MG63 (cell line): ENCODE measurements at regions not wholly inside any gene's neighbourhood (a gene's known extent, or its start where the extent isn't known, plus 50 kb on each side); places are given as distances from the start of the nearest gene placed in this dataset.

Source experiments
- DNase-seq: peaks from one replicate; pipeline ENCODE4 v3.0.0-alpha.2; 2020
- H3K27me3 ChIP-seq: fragments of 250-450 bp; sonication (Bioruptor Pico); 2 replicates; pipeline ENCODE4 v1.5.1; 2020; ENCODE audit warnings: mild to moderate bottlenecking, moderate library complexity
- H3K36me3 ChIP-seq: fragments of 250-450 bp; sonication (Bioruptor Pico); 2 replicates; pipeline ENCODE4 v1.5.1; 2020; ENCODE audit warnings: mild to moderate bottlenecking, moderate library complexity
- H3K4me3 ChIP-seq: fragments of 250-450 bp; sonication (Bioruptor Pico); 2 replicates; pipeline ENCODE4 v1.5.1; 2020; ENCODE audit warnings: mild to moderate bottlenecking, moderate library complexity
- H3K9me3 ChIP-seq: fragments of 250-450 bp; sonication (Bioruptor Pico); 2 replicates; pipeline ENCODE4 v1.5.1; 2020; ENCODE audit warnings: mild to moderate bottlenecking, moderate library complexity

DNA sequence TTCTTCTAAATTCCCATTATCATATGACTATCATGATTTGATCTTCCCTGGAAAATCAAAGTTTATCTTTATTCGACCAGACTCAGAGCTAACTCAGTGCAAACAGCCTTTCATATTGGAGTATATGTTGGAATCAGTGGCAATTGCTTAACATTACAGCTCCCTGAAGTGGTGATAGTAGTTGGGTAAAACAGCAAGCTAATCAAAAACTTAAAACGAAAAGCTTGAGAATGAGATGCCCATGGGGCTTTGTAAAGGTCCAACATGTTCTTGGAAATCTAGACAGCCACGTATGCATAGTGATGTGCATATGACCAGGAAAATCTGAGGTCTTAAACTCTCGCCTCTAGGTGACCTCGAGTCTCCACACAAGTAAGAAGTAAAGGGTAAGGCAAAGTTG is 437.6 kb downstream of the KIF16B start:
- Histone ChIP-seq H3K27me3 (no peaks in the 10 kb centered on the region), H3K36me3 (no peaks in the 10 kb centered on the region), H3K4me3 (no peak overlapping the region), H3K9me3 (no peaks in the 10 kb centered on the region)
- DNase-seq: no peak

GRCh38 chr20:16132036-16132798 is 441.0 kb downstream of the KIF16B start:
- no peaks in the 10 kb centered on the region for H3K36me3 ChIP-seq
- H3K9me3 ChIP-seq: no peaks in the 10 kb centered on the region
- DNase-seq: no peak
- H3K4me3 ChIP-seq: no peak overlapping the region
- H3K27me3 ChIP-seq: no peaks in the 10 kb centered on the region

DNA sequence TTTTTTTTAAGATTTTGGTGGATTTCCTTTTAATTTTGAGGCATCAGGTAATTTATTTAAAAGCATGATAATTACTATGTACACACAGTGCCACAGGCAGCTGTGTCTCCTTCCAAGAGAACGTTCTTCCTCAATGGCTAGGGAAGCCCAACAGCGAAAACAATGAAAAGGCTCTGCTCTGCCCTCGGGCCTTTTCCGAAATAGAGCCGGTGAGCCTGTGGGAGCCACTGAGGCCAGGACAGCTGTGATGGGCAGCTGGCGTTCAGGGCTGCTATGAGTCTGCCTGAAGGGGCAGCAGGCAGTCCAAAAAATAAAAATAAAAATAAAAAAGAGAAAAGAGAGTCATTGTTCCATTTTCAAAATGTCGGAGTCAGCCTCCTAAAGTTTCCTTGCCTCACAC is 443.8 kb downstream of the KIF16B start:
- H3K4me3 ChIP-seq: no peak overlapping the region
- no peaks in the 10 kb centered on the region for H3K9me3 ChIP-seq
- no peaks in the 10 kb centered on the region for H3K27me3 ChIP-seq
- H3K36me3 ChIP-seq: no peaks in the 10 kb centered on the region
- DNase-seq: no peak

- H3K27me3 ChIP-seq: no peaks in the 10 kb centered on the region
- no peaks in the 10 kb centered on the region for H3K36me3 ChIP-seq
- no peak for DNase-seq
- no peaks in the 10 kb centered on the region for H3K9me3 ChIP-seq
- no peak overlapping the region for H3K4me3 ChIP-seq
Measured at GRCh38 chr20:16128538-16129106, 444.6 kb downstream of the KIF16B start.

GRCh38 chr20:16125816-16126215 is 447.4 kb downstream of the KIF16B start:
- H3K27me3 ChIP-seq: no peaks in the 10 kb centered on the region
- H3K36me3 ChIP-seq: no peaks in the 10 kb centered on the region
- no peak overlapping the region for H3K4me3 ChIP-seq
- DNase-seq: peak; percentile 30
- no peaks in the 10 kb centered on the region for H3K9me3 ChIP-seq

DNA sequence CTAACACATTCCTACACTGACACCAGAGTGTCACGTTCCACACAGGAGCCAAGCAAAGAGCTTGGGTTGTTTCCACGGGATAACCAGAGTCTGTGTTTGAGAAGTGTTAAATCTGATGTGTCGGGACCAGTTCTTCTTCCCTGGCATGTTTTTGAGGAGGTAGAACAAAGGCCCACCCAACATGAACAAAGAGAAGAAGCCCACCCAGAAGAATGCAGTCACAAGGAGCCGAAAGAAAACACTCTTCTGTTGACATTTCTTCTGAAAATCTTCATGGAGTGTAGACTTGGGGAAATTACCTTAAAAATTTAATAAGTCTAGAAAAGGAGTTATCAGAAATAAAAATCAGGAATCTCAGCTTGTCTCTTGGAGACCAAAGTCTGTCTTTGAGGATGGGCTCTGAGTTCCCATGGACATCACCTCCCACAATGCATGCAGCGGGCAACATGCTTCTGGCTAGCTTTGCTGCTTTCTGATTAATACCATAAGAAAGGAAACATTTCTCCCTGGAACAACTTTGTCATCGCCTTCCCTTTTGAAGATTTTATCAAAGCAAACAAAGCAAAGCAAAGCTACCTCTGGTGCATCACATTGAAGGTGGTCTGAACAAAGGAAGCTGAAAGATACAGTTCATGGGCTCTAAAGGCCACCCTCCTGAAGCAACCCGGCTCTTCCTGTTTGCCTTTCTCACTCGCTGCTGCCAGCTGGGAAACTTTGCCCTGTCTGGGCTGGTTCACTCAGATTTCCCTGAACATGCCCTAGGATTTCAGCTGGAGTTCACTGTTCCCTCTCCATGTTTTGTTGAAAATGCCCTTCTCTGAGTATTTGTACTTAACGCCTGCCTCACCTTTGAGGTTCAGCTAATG is 448.1 kb downstream of the KIF16B start:
- Histone ChIP-seq H3K9me3 (no peaks in the 10 kb centered on the region), H3K4me3 (no peak overlapping the region)
- no peak for DNase-seq

DNA sequence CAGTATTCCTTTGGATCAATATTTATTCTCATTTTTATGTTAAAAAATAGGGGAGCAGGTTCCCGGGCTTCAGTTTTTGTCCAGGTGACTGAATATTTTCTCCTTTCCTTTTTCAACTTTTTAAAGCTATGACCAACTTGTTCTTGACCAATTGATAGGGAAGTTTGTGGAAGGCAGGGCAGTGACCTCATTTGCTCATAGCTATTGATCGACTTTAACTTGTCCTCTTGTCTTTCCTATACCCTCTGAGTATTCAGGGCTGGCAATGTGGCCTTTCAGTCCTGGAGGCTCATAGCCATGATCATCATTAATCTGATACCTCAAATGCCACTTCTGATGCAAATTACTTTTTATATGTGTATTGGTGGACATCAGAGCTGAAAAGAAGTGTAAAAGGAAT is 448.8 kb downstream of the KIF16B start:
- Histone ChIP-seq H3K36me3 (no peaks in the 10 kb centered on the region), H3K9me3 (no peaks in the 10 kb centered on the region), H3K4me3 (no peak overlapping the region), H3K27me3 (no peaks in the 10 kb centered on the region)
- no peak for DNase-seq

More for the DNA sequence above, 448.1 kb downstream of the KIF16B start:
- Histone ChIP-seq H3K36me3 (no peaks in the 10 kb centered on the region), H3K27me3 (no peaks in the 10 kb centered on the region)

GRCh38 chr20:16123623-16124022 is 449.6 kb downstream of the KIF16B start:
- no peaks in the 10 kb centered on the region for H3K27me3 ChIP-seq
- H3K4me3 ChIP-seq: no peak overlapping the region
- H3K36me3 ChIP-seq: no peaks in the 10 kb centered on the region
- no peak for DNase-seq
- H3K9me3 ChIP-seq: no peaks in the 10 kb centered on the region

DNA sequence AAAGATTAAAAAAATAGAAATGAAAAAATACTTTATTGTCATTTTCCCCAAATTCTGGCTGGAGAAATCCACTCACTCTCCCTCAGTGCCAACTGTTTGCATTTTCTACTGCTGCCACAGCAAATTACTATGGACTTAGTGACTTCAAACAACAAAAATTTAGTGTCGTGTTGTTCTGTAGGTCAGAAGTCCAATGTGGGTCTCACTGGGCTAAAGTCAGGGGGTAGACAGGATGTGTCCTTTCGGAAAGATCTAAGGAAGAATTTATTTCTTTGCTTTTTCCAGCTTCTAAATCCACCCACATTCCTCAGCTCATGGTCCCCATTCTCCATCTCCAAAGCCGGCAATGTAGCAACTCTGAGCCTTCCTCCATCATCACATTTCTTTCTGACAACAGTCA is 453.3 kb downstream of the KIF16B start:
- Histone ChIP-seq H3K27me3 (no peaks in the 10 kb centered on the region), H3K4me3 (no peak overlapping the region), H3K9me3 (no peaks in the 10 kb centered on the region), H3K36me3 (no peaks in the 10 kb centered on the region)
- no peak for DNase-seq

DNA sequence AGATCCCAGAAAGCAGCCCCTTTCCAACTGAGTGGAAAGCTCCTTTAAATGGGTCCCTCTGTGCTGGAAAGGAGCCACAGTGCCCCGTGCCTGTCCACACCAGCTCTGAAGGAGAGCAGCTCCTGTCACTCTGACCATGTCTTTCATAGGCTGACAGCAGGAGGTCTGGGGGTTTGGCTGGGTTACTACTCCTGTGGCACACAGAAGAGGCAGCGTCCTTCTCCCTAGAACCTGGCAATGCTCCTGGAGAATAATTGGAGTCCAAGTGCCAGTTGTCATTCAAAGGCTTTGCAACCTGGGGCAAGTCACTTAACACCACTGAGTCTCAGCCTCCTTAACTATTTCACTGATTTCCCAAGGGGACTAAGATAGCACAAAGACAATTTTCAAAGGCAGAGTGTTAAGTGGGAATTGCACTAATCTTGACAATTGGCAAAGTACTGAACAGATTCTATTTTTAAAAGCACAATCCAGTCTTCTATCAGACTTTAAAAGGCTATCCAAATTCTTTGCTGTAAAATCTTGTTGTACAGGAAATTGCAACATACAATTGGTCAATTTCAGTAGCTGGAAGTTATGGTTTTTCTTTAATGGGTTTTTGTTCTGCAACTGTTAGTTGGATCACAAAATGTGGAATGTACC is 457.2 kb downstream of the KIF16B start:
- H3K36me3 ChIP-seq: no peaks in the 10 kb centered on the region
- no peak overlapping the region for H3K4me3 ChIP-seq
- H3K9me3 ChIP-seq: no peaks in the 10 kb centered on the region
- DNase-seq: no peak
- no peaks in the 10 kb centered on the region for H3K27me3 ChIP-seq

- Histone ChIP-seq H3K27me3 (no peaks in the 10 kb centered on the region), H3K4me3 (no peak overlapping the region), H3K36me3 (no peaks in the 10 kb centered on the region)
Measured at GRCh38 chr20:16113736-16114135, 459.5 kb downstream of the KIF16B start.

DNA sequence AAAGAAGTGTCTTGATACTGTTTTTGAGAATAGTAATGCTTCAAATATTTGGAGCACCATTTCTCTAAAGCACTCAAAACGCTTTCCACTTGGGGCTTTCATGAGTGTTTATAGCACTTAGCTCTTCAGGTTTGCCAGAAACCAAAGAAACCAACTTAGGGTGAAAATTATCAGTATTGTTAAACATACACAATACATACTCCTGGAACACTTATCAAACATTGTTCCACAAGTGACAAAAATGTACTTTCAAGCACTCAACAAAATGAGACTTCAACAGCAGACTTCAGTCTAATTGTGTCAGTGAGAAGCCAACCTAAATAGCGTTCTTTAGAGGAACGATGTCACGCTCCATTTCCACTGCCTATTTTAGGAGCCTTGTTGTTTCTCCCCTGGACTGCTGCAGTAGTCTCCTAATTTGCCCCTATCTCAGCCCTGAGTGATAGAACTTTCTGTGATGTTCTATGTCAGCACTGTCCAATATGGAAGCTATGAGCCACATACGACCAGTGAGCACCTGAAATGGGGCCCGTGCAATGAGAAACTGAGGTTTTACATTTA is 461.3 kb downstream of the KIF16B start:
- H3K36me3 ChIP-seq: no peaks in the 10 kb centered on the region
- no peak for DNase-seq
- H3K4me3 ChIP-seq: no peak overlapping the region
- H3K27me3 ChIP-seq: no peaks in the 10 kb centered on the region
- no peaks in the 10 kb centered on the region for H3K9me3 ChIP-seq

More at GRCh38 chr20:16113736-16114135, 459.5 kb downstream of the KIF16B start:
- no peak for DNase-seq
- no peaks in the 10 kb centered on the region for H3K9me3 ChIP-seq

- Histone ChIP-seq H3K9me3 (no peaks in the 10 kb centered on the region), H3K4me3 (no peak overlapping the region), H3K27me3 (no peaks in the 10 kb centered on the region), H3K36me3 (no peaks in the 10 kb centered on the region)
- DNase-seq: no peak
Measured at GRCh38 chr20:16111172-16111832, 461.9 kb downstream of the KIF16B start.

GRCh38 chr20:16107172-16107870 is 465.9 kb downstream of the KIF16B start:
- Histone ChIP-seq H3K4me3 (no peak overlapping the region), H3K36me3 (no peaks in the 10 kb centered on the region), H3K27me3 (no peaks in the 10 kb centered on the region), H3K9me3 (no peaks in the 10 kb centered on the region)
- DNase-seq: no peak

DNA sequence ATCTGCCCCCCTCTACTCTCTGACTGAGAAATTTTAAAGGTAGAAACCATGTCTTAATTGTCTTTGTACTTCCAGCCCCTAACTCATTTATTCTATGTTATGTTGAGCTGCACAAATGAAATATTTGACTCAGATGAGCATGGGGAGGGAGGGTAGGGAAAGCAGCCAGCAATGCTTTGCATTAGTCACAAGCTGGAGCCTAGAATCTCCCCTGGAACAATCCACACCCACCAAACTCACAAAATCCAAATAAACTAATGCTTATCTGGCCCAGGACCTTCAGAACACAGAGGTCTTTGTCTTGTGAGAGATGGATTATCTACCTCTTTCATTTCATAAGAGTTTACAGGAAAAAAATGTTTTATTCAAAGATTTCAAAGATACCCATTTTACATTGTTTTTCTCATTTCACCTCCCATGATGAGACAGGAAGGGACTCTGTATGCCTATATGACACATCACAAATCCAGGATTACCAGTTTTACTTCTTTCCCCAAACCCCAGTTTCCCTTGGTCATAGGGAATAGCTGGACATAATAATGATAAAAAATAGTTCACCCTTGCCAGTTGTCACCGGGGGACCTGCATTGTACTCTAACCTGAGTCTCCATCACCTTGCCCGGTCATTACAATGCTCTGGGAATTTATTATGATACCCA is 466.9 kb downstream of the KIF16B start:
- peak; percentile 31 for DNase-seq
- H3K9me3 ChIP-seq: no peaks in the 10 kb centered on the region
- H3K27me3 ChIP-seq: no peaks in the 10 kb centered on the region
- no peaks in the 10 kb centered on the region for H3K36me3 ChIP-seq
- no peak overlapping the region for H3K4me3 ChIP-seq
